AG04449 (cell line): ENCODE measurements at regions not wholly inside any gene's neighbourhood (a gene's known extent, or its start where the extent isn't known, plus 50 kb on each side); places are given as distances from the start of the nearest gene placed in this dataset.

Experiments
- CTCF ChIA-PET: fragments of 350-600 bp; formaldehyde crosslinking; extraction: SDS; loops from one replicate; lab custom pipeline; 2021; ENCODE audit warnings: antibody characterized with exemption; lab: Yijun Ruan, JAX
- POLR2A ChIA-PET: fragments of 400-600, 350-600 bp; formaldehyde crosslinking; extraction: SDS; loops from one replicate; lab custom pipeline; 2020; ENCODE audit warnings: antibody characterized with exemption, inconsistent platforms; lab: Yijun Ruan, JAX
- DNase-seq: peaks from one replicate; pipeline ENCODE4 v3.0.0-alpha.2; 2010; ENCODE audit warnings: low read depth, low spot score
- H3K4me3 ChIP-seq: 2 replicates; pipeline ENCODE4 v1.5.1; 2011; ENCODE audit warnings: low read depth, mild to moderate bottlenecking, control low read depth, low read length
- TF ChIP-seq, protein P1 (sequence below): IDR thresholded peaks from one replicate; pipeline ENCODE4 v1.5.1; 2011; ENCODE audit warnings: mild to moderate bottlenecking, moderate library complexity, low read length, control low read depth, inconsistent platforms; ENCODE audit not compliant: insufficient read depth; ENCODE audit errors: missing control alignments

GRCh38 chr7:34327681-34328080, 330.3 kb upstream of the NPSR1 start:
- POLR2A ChIA-PET, result no interaction called here
- DNase-seq, result no peak
- CTCF ChIA-PET, result interaction anchor here (1.6 kb wide), 1 partner anchor 12 kb away, joined by 7 read pairs; no protein-coding TSS in a partner anchor
- TF ChIP-seq, protein P1, sequence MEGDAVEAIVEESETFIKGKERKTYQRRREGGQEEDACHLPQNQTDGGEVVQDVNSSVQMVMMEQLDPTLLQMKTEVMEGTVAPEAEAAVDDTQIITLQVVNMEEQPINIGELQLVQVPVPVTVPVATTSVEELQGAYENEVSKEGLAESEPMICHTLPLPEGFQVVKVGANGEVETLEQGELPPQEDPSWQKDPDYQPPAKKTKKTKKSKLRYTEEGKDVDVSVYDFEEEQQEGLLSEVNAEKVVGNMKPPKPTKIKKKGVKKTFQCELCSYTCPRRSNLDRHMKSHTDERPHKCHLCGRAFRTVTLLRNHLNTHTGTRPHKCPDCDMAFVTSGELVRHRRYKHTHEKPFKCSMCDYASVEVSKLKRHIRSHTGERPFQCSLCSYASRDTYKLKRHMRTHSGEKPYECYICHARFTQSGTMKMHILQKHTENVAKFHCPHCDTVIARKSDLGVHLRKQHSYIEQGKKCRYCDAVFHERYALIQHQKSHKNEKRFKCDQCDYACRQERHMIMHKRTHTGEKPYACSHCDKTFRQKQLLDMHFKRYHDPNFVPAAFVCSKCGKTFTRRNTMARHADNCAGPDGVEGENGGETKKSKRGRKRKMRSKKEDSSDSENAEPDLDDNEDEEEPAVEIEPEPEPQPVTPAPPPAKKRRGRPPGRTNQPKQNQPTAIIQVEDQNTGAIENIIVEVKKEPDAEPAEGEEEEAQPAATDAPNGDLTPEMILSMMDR, result no peak
- no peak overlapping the region for H3K4me3 ChIP-seq

GRCh38 chr7:34330308-34330707, 327.7 kb upstream of the NPSR1 start:
- ChIA-PET CTCF (interaction anchor here (1.0 to 4.6 kb wide), 2 partner anchors 10 to 195 kb away, joined by 3 to 23 read pairs; no protein-coding TSS in a partner anchor), POLR2A (no interaction called here)

GRCh38 chr7:34331102-34331501, 326.9 kb upstream of the NPSR1 start:
- TF ChIP-seq, protein P1, result no peak
- DNase-seq, result no peak
- ChIA-PET POLR2A (no interaction called here), CTCF (interaction anchor here (1.0 to 4.6 kb wide), 2 partner anchors 11 to 196 kb away, joined by 3 to 23 read pairs; no protein-coding TSS in a partner anchor)
- no peak overlapping the region for H3K4me3 ChIP-seq

More at GRCh38 chr7:34330308-34330707, 327.7 kb upstream of the NPSR1 start:
- no peak overlapping the region for H3K4me3 ChIP-seq
- no peak for DNase-seq
- TF ChIP-seq, protein P1, result no peak

DNA sequence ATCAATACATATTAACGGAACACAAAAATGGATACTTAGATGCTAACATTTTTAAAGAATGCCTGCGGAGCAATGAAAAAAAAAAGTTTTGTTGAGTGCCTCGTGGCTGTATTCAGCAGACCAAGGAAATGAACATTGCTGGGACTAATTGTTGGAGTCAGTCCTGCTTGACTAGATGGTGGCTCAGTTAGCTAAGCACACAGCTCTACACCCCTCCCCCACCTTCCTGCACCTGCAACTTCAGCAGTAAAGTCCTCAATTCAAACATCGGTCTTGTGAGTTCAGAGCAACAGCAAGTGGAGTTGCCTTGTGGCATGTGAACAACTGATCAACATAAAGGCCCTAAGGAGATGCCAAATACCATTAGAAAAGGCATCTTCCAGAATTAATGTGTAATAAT, 326.0 kb upstream of the NPSR1 start:
- TF ChIP-seq, protein P1, result no peak
- no peak for DNase-seq
- POLR2A ChIA-PET, result no interaction called here
- CTCF ChIA-PET, result interaction anchor here (4.6 kb wide), 1 partner anchor 11 kb away, joined by 23 read pairs; no protein-coding TSS in a partner anchor
- H3K4me3 ChIP-seq, result no peak overlapping the region

DNA sequence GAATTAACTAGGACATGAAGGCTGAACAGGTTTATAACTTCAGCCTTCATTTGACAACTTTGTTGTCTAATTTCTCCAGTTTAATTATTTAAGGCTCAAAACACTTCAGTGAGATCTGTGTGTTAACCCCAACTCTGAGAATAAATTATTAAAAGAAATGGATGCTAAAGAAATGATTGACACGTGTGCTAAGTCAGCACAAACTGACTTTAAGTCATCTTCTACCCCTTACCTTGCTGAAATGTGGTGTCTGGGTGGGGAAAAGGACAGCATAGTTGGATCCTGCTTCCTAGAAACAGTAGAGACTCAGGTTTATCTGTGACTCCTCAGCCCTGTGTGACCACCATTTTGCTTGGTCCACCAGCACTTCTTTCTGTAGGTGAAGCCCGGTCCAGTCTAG, 324.8 kb upstream of the NPSR1 start:
- ChIA-PET POLR2A (no interaction called here), CTCF (interaction anchor here (4.6 kb wide), 1 partner anchor 13 kb away, joined by 23 read pairs; no protein-coding TSS in a partner anchor)
- no peak for DNase-seq
- TF ChIP-seq, protein P1, result no peak
- no peak overlapping the region for H3K4me3 ChIP-seq

DNA sequence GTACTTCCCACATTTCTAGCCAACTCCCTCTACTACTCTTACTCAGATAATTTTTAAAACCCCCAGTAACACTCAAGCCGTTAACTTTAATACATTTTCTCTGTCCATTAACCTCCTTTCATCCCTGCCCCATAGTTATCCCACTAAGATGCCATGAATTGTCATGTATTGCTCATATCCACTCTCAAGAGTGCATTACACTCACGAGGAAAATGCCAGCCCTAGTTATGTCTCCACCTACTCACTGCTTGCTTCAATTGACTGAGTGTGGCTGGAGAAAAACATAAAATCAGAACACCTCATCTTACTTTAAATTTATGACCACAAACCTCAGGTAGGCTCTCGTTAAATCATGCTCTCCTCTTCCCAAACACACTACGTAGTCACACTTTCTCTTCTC, 324.1 kb upstream of the NPSR1 start:
- H3K4me3 ChIP-seq, result no peak overlapping the region
- DNase-seq, result no peak
- ChIA-PET CTCF (interaction anchor here (3.1 kb wide), 1 partner anchor 13 kb away, joined by 20 read pairs; no protein-coding TSS in a partner anchor), POLR2A (no interaction called here)
- TF ChIP-seq, protein P1, result no peak
